Skeletal muscle satellite cell (primary cell): ENCODE measurements at regions not wholly inside any gene's neighbourhood (a gene's known extent, or its start where the extent isn't known, plus 50 kb on each side); places are given as distances from the start of the nearest gene placed in this dataset.

Source experiments
- H3K27me3 ChIP-seq: 2 replicates; pipeline ENCODE4 v1.7.0; 2013; ENCODE audit warnings: low read length; ENCODE audit not compliant: control insufficient read depth, insufficient read depth
- H3K36me3 ChIP-seq: 2 replicates; pipeline ENCODE4 v1.7.0; 2013; ENCODE audit warnings: mild to moderate bottlenecking, control low read depth, low read length; ENCODE audit not compliant: insufficient read depth
- H3K4me1 ChIP-seq: 2 replicates; pipeline ENCODE4 v1.7.0; 2013; ENCODE audit warnings: low read length; ENCODE audit not compliant: control insufficient read depth, insufficient read depth
- H3K4me2 ChIP-seq: 2 replicates; pipeline ENCODE4 v1.7.0; 2013; ENCODE audit warnings: mild to moderate bottlenecking, low read length
- H3K4me3 ChIP-seq: 2 replicates; pipeline ENCODE4 v1.7.0; 2013; ENCODE audit warnings: low read length
- H3K9ac ChIP-seq: 2 replicates; pipeline ENCODE4 v1.7.0; 2013; ENCODE audit warnings: mild to moderate bottlenecking, low read depth, low read length, moderate library complexity
- H3K9me3 ChIP-seq: replicated peaks from 2 replicates; pipeline ENCODE4 v1.7.0; 2013; ENCODE audit warnings: mild to moderate bottlenecking, control low read depth, low read length

DNA sequence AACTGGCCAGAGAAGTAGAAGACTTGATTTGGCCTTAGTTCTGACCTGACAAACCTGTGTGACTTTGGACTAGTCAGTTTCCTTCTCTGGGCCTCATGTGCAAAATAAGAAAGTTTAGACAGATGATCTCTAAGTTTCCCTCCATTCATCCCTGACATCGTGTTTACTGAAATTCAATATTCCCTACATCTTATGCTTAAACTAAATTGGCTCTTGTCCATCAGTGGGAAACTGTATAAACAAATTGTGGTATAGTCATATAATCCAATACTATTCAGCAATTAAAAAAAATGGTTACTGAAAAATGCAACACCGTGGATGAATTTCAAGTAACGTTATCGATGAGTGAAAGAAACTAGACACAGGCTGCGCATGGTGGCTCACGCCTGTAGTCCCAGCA lies 64.4 kb upstream of the HRH1 start:
- no peaks in the 10 kb centered on the region for H3K27me3 ChIP-seq
- H3K9me3 ChIP-seq: no peaks in the 10 kb centered on the region
- H3K36me3 ChIP-seq: no peaks in the 10 kb centered on the region
- H3K4me2 ChIP-seq: no peak overlapping the region
- H3K4me3 ChIP-seq: no peak overlapping the region
- peaks cover 16% of the 10 kb centered on the region for H3K4me1 ChIP-seq
- no peak overlapping the region for H3K9ac ChIP-seq

DNA sequence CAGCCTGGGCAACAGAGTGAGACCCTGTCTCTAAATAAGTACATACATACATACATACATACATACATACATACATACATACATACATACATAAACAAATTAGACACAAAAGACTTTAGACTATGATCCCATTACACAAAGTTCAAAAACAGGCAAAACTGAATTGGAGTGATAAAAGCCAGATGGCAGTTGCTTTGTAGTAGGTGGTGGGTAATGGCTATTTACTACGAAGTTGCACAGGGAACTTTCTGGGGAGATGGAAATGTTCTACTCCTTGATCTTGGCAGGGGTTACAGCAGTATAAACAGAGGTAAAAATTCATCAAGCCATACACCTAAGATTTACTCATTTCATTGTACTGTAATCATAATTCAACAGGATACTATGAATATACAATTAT lies 63.7 kb upstream of the HRH1 start:
- H3K4me2 ChIP-seq: no peak overlapping the region
- no peaks in the 10 kb centered on the region for H3K27me3 ChIP-seq
- H3K4me1 ChIP-seq: peaks cover 15% of the 10 kb centered on the region
- H3K36me3 ChIP-seq: no peaks in the 10 kb centered on the region
- no peaks in the 10 kb centered on the region for H3K9me3 ChIP-seq
- H3K9ac ChIP-seq: no peak overlapping the region
- H3K4me3 ChIP-seq: no peak overlapping the region

DNA sequence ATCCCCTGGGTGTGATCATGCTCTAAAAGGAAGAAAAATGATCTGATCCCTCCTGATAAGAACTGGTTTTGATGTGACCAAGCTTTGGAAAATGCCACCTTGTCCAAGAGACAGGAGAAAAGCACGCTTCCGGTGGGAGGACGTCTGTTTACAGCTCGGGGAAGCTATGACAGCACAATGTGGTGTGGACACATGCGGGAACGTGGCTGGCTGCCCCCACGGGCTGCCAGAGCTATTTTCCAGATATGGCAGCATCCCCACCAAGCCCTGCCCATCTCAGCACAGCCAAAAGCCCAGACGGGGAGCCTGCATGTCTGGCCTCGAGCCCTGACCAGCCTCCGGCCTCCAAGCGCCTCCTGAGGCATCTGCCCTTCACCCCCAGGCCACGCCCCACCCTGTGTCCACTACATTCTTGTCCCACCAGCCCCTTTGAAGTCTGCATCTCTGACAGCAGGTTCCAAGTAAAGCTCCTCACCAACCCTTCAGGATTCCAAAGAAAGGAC lies 63.2 kb upstream of the HRH1 start:
- Histone ChIP-seq H3K4me3 (no peak overlapping the region), H3K27me3 (no peaks in the 10 kb centered on the region), H3K4me1 (peaks cover 17% of the 10 kb centered on the region), H3K4me2 (no peak overlapping the region), H3K36me3 (no peaks in the 10 kb centered on the region), H3K9me3 (no peaks in the 10 kb centered on the region), H3K9ac (no peak overlapping the region)

DNA sequence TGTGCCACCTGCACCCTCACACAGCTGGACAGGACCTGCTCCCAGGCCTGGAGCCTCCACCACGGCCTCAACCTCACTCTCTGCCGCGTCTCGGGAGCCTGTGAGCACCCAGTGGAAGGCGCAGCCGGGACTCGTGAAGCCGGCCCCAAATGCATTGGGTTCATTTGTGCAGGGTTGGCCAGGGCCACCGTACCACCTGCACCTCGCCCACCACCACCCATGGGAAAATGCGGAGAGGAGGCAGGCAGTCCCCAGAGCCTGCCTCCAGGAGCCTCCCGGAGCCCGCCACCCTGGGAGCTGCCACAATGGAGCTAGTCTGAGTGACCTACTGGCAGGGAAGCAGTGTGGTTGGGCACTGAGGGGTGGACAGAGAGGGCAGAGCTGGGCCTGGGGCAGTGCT lies 62.5 kb upstream of the HRH1 start:
- H3K4me3 ChIP-seq: no peak overlapping the region
- H3K36me3 ChIP-seq: no peaks in the 10 kb centered on the region
- no peak overlapping the region for H3K9ac ChIP-seq
- H3K4me2 ChIP-seq: no peak overlapping the region
- peaks cover 21% of the 10 kb centered on the region for H3K4me1 ChIP-seq
- no peaks in the 10 kb centered on the region for H3K9me3 ChIP-seq
- H3K27me3 ChIP-seq: no peaks in the 10 kb centered on the region

DNA sequence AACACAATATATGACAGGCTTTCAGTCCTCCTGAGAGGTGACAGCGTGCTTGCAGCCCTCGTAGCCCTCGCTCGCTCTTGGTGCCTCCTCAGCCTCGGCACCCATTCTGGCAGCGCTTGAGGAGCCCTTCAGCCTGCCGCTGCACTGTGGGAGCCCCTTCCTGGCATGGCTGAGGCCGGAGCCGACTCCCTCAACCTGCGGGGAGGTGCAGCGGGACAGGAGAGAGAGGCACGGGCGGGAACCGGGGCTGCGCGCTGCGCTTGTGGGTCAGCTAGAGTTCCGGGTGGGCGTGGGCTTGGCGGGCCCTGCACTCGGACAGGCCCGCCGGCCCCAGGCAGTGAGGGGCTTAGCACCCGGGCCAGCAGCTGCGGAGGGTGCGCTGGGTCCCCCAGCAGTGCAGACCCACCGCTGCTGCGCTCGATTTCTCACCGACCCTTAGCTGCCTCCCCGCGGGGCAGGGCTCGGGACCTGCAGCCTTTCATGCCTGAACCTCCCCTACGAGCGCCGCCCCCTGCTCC lies 60.4 kb upstream of the HRH1 start:
- H3K4me2 ChIP-seq: no peak overlapping the region
- H3K9me3 ChIP-seq: no peaks in the 10 kb centered on the region
- H3K4me1 ChIP-seq: peaks cover 26% of the 10 kb centered on the region
- no peak overlapping the region for H3K9ac ChIP-seq
- no peaks in the 10 kb centered on the region for H3K27me3 ChIP-seq
- H3K4me3 ChIP-seq: no peak overlapping the region
- H3K36me3 ChIP-seq: no peaks in the 10 kb centered on the region

DNA sequence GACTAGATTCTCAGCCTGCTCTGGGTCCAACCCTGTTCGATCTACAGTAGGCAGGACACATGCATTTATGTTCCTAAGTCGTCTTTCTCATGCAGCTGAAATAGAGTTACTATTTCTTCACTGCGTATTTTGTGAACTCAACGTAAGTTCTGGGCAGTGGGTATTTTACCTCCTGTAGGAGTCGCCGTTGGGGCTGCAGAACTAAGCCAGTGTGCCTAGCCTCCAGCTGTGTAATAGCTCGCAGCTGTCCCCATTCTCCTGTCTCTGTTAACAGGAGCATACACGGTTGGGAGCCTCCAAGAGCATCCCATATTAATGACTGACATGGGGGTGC lies 58.4 kb upstream of the HRH1 start:
- Histone ChIP-seq H3K4me2 (peak overlapping the region; percentile 80), H3K9me3 (no peaks in the 10 kb centered on the region), H3K36me3 (no peaks in the 10 kb centered on the region), H3K4me3 (peak overlapping the region; percentile 64), H3K9ac (peak overlapping the region; percentile 79), H3K27me3 (no peaks in the 10 kb centered on the region), H3K4me1 (peaks cover 26% of the 10 kb centered on the region)

DNA sequence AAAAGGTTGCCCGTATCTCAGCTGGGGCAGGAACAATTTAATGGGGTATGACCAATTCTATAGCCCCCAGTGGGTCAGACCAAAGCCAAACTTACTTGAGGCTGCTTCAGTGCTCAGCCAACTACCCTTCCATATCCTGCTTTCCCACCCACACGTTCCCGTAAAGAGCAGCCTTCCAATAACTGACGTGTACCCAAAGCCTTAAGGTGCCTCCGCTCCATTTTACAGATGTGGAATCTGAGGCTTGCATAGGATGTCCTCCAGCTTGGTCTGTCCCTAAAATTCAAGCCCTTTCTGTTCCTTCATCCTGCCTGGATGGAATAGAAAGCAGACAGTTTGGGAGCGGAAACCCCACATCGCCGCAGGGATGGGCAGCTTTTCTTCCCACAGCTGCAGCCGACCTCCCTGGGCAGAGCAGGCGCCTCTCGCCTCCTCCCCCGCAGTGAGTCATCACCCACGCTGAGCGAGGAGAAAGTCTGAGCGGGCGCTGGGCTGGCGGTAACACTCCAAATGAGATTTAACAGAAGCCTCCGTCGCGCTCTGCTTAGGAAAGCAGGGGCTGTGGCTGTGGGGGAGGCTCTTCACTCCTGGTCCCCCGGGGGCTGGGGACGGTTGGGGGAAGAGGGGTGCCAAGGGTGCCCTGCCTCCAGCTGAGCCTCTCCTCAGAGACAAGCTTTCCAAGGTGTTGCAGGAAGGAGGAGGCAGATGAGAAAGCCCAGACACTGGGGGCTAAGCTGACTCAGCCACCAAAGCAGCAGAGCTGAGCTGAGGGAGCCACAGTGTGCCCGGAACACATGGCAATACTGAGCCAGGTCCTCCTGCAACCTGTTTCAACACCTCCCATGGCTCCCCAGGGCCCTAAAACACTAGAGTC lies 57.8 kb upstream of the HRH1 start:
- peak overlapping the region; percentile 64 for H3K4me3 ChIP-seq
- peak overlapping the region; percentile 79 for H3K9ac ChIP-seq
- peak overlapping the region; percentile 80 for H3K4me2 ChIP-seq
- H3K9me3 ChIP-seq: no peaks in the 10 kb centered on the region
- H3K4me1 ChIP-seq: peaks cover 21% of the 10 kb centered on the region
- no peaks in the 10 kb centered on the region for H3K36me3 ChIP-seq
- H3K27me3 ChIP-seq: no peaks in the 10 kb centered on the region

DNA sequence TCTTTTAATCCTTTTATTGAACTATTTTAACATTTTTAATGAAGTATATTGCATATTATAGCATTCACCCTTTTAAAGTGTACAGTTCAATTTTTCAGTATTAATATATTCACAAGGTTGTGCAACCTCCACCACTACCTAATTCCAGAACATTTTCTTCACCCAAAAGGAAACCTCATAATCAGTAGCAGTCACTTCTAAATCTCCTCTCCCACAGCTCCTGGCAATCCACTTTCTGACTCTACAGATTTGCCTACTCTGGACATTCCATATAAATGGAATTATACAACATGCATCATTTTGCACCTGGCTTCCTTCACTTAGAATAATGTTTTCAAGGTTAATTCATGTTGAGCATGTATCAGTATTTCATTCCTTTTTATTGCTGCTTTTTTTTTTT lies 55.0 kb upstream of the HRH1 start:
- no peaks in the 10 kb centered on the region for H3K27me3 ChIP-seq
- H3K36me3 ChIP-seq: no peaks in the 10 kb centered on the region
- H3K4me2 ChIP-seq: no peak overlapping the region
- no peak overlapping the region for H3K4me3 ChIP-seq
- peaks cover 20% of the 10 kb centered on the region for H3K4me1 ChIP-seq
- H3K9me3 ChIP-seq: no peaks in the 10 kb centered on the region
- H3K9ac ChIP-seq: no peak overlapping the region
